ENCODE measurements at regions not wholly inside any gene's neighbourhood (a gene's known extent, or its start where the extent isn't known, plus 50 kb on each side); places are given as distances from the start of the nearest gene placed in this dataset.

- TF ChIP-seq POLR2A (IDR thresholded peaks at IDR 0.05; ENCODE audit: low read depth) (no peak), EP300 (IDR thresholded peaks at IDR 0.05) (no peak), POLR2AphosphoS5 (IDR thresholded peaks at IDR 0.05) (no peak)
- TF ChIP-seq, protein P1, sequence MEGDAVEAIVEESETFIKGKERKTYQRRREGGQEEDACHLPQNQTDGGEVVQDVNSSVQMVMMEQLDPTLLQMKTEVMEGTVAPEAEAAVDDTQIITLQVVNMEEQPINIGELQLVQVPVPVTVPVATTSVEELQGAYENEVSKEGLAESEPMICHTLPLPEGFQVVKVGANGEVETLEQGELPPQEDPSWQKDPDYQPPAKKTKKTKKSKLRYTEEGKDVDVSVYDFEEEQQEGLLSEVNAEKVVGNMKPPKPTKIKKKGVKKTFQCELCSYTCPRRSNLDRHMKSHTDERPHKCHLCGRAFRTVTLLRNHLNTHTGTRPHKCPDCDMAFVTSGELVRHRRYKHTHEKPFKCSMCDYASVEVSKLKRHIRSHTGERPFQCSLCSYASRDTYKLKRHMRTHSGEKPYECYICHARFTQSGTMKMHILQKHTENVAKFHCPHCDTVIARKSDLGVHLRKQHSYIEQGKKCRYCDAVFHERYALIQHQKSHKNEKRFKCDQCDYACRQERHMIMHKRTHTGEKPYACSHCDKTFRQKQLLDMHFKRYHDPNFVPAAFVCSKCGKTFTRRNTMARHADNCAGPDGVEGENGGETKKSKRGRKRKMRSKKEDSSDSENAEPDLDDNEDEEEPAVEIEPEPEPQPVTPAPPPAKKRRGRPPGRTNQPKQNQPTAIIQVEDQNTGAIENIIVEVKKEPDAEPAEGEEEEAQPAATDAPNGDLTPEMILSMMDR (IDR thresholded peaks at IDR 0.05), result no peak
Observed at GRCh38 chr13:106151056-106151699, 384.3 kb downstream of the EFNB2 start.

Data from esophagus muscularis mucosa (tissue), 4 donors.